Thoracic aorta (tissue), 2 donors: ENCODE measurements at regions not wholly inside any gene's neighbourhood (a gene's known extent, or its start where the extent isn't known, plus 50 kb on each side); places are given as distances from the start of the nearest gene placed in this dataset.

Experiments
- ATAC-seq: fragments of 150-250 bp; one replicate; pipeline ENCODE4 v1.8.0; 2017; ENCODE audit warnings: low read depth; ENCODE audit not compliant: insufficient number of reproducible peaks, low FRiP score
- DNase-seq: peaks from one replicate; pipeline ENCODE4 v3.0.0-alpha.2; 2020; ENCODE audit warnings: low spot score
- H3K27ac ChIP-seq, 2 donors: fragments of 200-600 bp; sonication (generic); 1 replicate in 1 of 2; 2 replicates in 1 of 2; pipeline ENCODE4 v1.5.1; 2016; ENCODE audit warnings: mild to moderate bottlenecking in 2 of 2, moderate library complexity in 2 of 2
- H3K27me3 ChIP-seq: fragments of 200-600 bp; sonication (generic); replicated peaks from 2 replicates; pipeline ENCODE4 v1.6.0; 2016; ENCODE audit warnings: mild to moderate bottlenecking; ENCODE audit not compliant: insufficient read depth
- H3K36me3 ChIP-seq: fragments of 200-600 bp; sonication (generic); one replicate; pipeline ENCODE4 v1.5.1; 2016
- H3K4me1 ChIP-seq, 2 donors: fragments of 200-600 bp; sonication (generic); 1 replicate in 1 of 2; 2 replicates in 1 of 2; pipeline versions ENCODE4 v1.5.1 to v1.6.0; 2016; ENCODE audit warnings: low read depth in 2 of 2, mild to moderate bottlenecking in 1 of 2; ENCODE audit not compliant: control insufficient read depth in 1 of 2
- H3K4me3 ChIP-seq: fragments of 200-600 bp; sonication (generic); 2 replicates; pipeline ENCODE4 v1.5.1; 2016; ENCODE audit warnings: mild to moderate bottlenecking
- H3K9me3 ChIP-seq: fragments of 200-600 bp; sonication (generic); 2 replicates; pipeline ENCODE4 v1.5.1; 2016
- TF ChIP-seq, protein P1 (sequence below): fragments of 200-600 bp; sonication (generic); IDR thresholded peaks from one replicate; pipeline ENCODE4 v1.5.1; 2019; ENCODE audit warnings: antibody characterized with exemption

- H3K27me3 ChIP-seq = no peaks in the 10 kb centered on the region
- TF ChIP-seq, protein P1, sequence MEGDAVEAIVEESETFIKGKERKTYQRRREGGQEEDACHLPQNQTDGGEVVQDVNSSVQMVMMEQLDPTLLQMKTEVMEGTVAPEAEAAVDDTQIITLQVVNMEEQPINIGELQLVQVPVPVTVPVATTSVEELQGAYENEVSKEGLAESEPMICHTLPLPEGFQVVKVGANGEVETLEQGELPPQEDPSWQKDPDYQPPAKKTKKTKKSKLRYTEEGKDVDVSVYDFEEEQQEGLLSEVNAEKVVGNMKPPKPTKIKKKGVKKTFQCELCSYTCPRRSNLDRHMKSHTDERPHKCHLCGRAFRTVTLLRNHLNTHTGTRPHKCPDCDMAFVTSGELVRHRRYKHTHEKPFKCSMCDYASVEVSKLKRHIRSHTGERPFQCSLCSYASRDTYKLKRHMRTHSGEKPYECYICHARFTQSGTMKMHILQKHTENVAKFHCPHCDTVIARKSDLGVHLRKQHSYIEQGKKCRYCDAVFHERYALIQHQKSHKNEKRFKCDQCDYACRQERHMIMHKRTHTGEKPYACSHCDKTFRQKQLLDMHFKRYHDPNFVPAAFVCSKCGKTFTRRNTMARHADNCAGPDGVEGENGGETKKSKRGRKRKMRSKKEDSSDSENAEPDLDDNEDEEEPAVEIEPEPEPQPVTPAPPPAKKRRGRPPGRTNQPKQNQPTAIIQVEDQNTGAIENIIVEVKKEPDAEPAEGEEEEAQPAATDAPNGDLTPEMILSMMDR = no peak
- DNase-seq = no peak
- ATAC-seq = no peak
- H3K9me3 ChIP-seq = no peaks in the 10 kb centered on the region
- no peaks in the 10 kb centered on the region for H3K36me3 ChIP-seq
- peaks cover 18 to 42% of the 10 kb centered on the region in 2 donors for H3K4me1 ChIP-seq
- H3K27ac ChIP-seq = peak overlapping the region in 1 of 2 donors; percentile 77
- no peak overlapping the region for H3K4me3 ChIP-seq
These were observed 78.8 kb downstream of the GADD45G start for GRCh38 chr9:89683626-89684025.

DNA sequence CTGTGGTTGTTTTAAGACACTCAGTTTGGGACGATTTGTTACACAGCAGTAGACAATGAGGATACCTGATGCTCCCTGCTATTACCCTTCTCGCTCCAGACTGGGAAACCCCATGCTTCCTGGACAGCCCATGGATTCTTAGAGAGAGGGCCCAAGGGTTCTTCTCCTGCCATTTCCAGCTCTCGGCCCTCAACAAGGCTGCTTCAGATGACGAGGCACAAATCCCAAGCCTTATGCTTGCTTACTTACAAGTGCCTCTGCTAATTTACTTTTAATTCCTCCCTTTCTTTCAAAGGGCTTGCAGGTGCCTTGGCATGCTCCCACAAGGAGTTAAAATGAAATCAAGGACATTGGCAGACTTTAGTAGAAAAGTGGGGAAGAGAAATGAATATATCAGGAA, 79.4 kb downstream of the GADD45G start:
- Histone ChIP-seq H3K36me3 (no peaks in the 10 kb centered on the region), H3K4me1 (peaks cover 18 to 42% of the 10 kb centered on the region in 2 donors), H3K27ac (peak overlapping the region; percentile 77 to 82), H3K9me3 (no peaks in the 10 kb centered on the region), H3K4me3 (no peak overlapping the region), H3K27me3 (no peaks in the 10 kb centered on the region)
- no peak for ATAC-seq
- no peak for DNase-seq
- TF ChIP-seq, protein P1 = no peak

GRCh38 chr9:89684912-89685636, 80.3 kb downstream of the GADD45G start:
- no peak overlapping the region for H3K4me3 ChIP-seq
- TF ChIP-seq, protein P1 = peak; percentile 27
- ATAC-seq = peak; percentile 51
- H3K36me3 ChIP-seq = no peaks in the 10 kb centered on the region
- no peaks in the 10 kb centered on the region for H3K27me3 ChIP-seq
- H3K27ac ChIP-seq = peak overlapping the region; percentile 77 to 82
- no peaks in the 10 kb centered on the region for H3K9me3 ChIP-seq
- peaks cover 18 to 42% of the 10 kb centered on the region in 2 donors for H3K4me1 ChIP-seq
- peak; percentile 45 for DNase-seq

- H3K27me3 ChIP-seq = no peaks in the 10 kb centered on the region
- H3K27ac ChIP-seq = peak overlapping the region; percentile 77 to 82
- TF ChIP-seq, protein P1 = no peak
- H3K4me3 ChIP-seq = no peak overlapping the region
- no peaks in the 10 kb centered on the region for H3K9me3 ChIP-seq
- ATAC-seq (no peak), DNase-seq (no peak)
- H3K4me1 ChIP-seq = peaks cover 18 to 42% of the 10 kb centered on the region in 2 donors
- H3K36me3 ChIP-seq = no peaks in the 10 kb centered on the region
These were observed 80.9 kb downstream of the GADD45G start for GRCh38 chr9:89685698-89686097.

DNA sequence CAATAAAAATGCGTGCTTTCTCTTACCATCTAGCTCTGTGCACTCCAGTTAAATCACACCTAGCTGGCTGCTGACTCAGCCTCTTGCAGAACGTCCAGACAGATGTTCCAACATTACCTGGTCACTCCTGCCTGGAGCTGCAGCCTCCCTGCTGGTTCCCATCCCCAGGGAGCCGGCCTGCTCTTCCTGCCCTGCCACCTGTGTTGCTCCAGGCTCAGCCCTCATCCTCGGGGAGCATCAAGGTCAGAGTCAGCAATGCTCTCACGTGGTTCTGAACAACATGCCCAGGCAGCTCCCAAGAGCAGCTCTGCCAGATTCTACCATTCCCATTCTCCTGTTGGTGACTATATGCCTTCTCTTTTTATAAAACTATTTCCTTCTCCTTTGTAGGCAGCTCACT, 81.3 kb downstream of the GADD45G start:
- Histone ChIP-seq H3K4me3 (no peak overlapping the region), H3K27me3 (no peaks in the 10 kb centered on the region), H3K27ac (peak overlapping the region; percentile 77 to 82), H3K4me1 (peaks cover 18 to 42% of the 10 kb centered on the region in 2 donors), H3K9me3 (no peaks in the 10 kb centered on the region), H3K36me3 (no peaks in the 10 kb centered on the region)
- TF ChIP-seq, protein P1 = no peak
- no peak for ATAC-seq
- no peak for DNase-seq
